NT2/D1 (cell line): ENCODE measurements at regions not wholly inside any gene's neighbourhood (a gene's known extent, or its start where the extent isn't known, plus 50 kb on each side); places are given as distances from the start of the nearest gene placed in this dataset.

Experiments used
- YY1 ChIP-seq: IDR thresholded peaks from 2 replicates; pipeline ENCODE4 v1.6.1; 2011; ENCODE audit not compliant: insufficient read length, insufficient read depth
- ZNF274 ChIP-seq: IDR thresholded peaks from 2 replicates; pipeline ENCODE4 v1.6.1; 2011; ENCODE audit warnings: mild to moderate bottlenecking, low read depth, low read length

- no peak for TF ChIP-seq YY1
- no peak for TF ChIP-seq ZNF274
Observed at GRCh38 chr12:67919406-67919805, 69.8 kb upstream of the IFNG-AS1 start.
